ENCODE measurements at regions not wholly inside any gene's neighbourhood (a gene's known extent, or its start where the extent isn't known, plus 50 kb on each side); places are given as distances from the start of the nearest gene placed in this dataset.

GRCh38 chr2:149715005-149715592, 127.5 kb upstream of the MMADHC start:
- WGBS, 2 donors, result 80 to 90% methylated on average over 3 of the region's 3 CpGs
- intact Hi-C loops (cut with DNase I; ENCODE audit: low total_unique reads), result no loop called here

GRCh38 chr2:149709496-149710263, 122.1 kb upstream of the MMADHC start:
- WGBS, 2 donors, result 74 to 81% methylated on average over 8 of the region's 8 CpGs
- intact Hi-C loops (cut with DNase I; ENCODE audit: low total_unique reads), result no loop called here
- TF ChIP-seq CTCF (IDR thresholded peaks at IDR 0.05) (no peak), POLR2A (IDR thresholded peaks at IDR 0.05) (no peak)
- H3K9me3 ChIP-seq, result no peaks in the 10 kb centered on the region
- no peak overlapping the region for H3K27ac ChIP-seq
- H3K4me3 ChIP-seq, result no peak overlapping the region
- no peaks in the 10 kb centered on the region for H3K27me3 ChIP-seq
- no peaks in the 10 kb centered on the region for H3K36me3 ChIP-seq (ENCODE audit: low read depth, missing control alignments)
- H3K4me1 ChIP-seq, result no peaks in the 10 kb centered on the region
- DNase-seq, result no peak

More at GRCh38 chr2:149715005-149715592, 127.5 kb upstream of the MMADHC start:
- Histone ChIP-seq H3K4me1 (no peaks in the 10 kb centered on the region), H3K27ac (no peak overlapping the region), H3K36me3 (ENCODE audit: low read depth, missing control alignments) (no peaks in the 10 kb centered on the region), H3K27me3 (no peaks in the 10 kb centered on the region), H3K4me3 (no peak overlapping the region), H3K9me3 (no peaks in the 10 kb centered on the region)
- no peak for TF ChIP-seq POLR2A (IDR thresholded peaks at IDR 0.05)
- TF ChIP-seq CTCF (IDR thresholded peaks at IDR 0.05), result peak in 1 of 3 experiments; percentile 4
- no peak for DNase-seq

- H3K36me3 ChIP-seq (ENCODE audit: low read depth, missing control alignments), result no peaks in the 10 kb centered on the region
- no peak overlapping the region for H3K4me3 ChIP-seq
- no peak overlapping the region for H3K27ac ChIP-seq
- WGBS, 2 donors, result 73 to 95% methylated on average over 2 of the region's 2 CpGs
- DNase-seq, result no peak
- intact Hi-C loops (cut with DNase I; ENCODE audit: low total_unique reads), result no loop called here
- H3K4me1 ChIP-seq, result no peaks in the 10 kb centered on the region
- TF ChIP-seq POLR2A (IDR thresholded peaks at IDR 0.05) (no peak), CTCF (IDR thresholded peaks at IDR 0.05) (no peak)
- H3K9me3 ChIP-seq, result no peaks in the 10 kb centered on the region
- H3K27me3 ChIP-seq, result no peaks in the 10 kb centered on the region
Observed at GRCh38 chr2:149703281-149703680, 115.7 kb upstream of the MMADHC start.

- Histone ChIP-seq H3K4me1 (no peaks in the 10 kb centered on the region), H3K4me3 (no peak overlapping the region), H3K36me3 (ENCODE audit: low read depth, missing control alignments) (no peaks in the 10 kb centered on the region), H3K27me3 (no peaks in the 10 kb centered on the region), H3K27ac (no peak overlapping the region), H3K9me3 (no peaks in the 10 kb centered on the region)
- intact Hi-C loops (cut with DNase I; ENCODE audit: low total_unique reads), result no loop called here
- WGBS, 2 donors, result 95 to 96% methylated on average over 4 of the region's 4 CpGs
- DNase-seq, result no peak
- TF ChIP-seq POLR2A (IDR thresholded peaks at IDR 0.05) (no peak), CTCF (IDR thresholded peaks at IDR 0.05) (no peak)
Observed at GRCh38 chr2:149702571-149702970, 115.0 kb upstream of the MMADHC start.
